A673 (cell line): ENCODE measurements at regions not wholly inside any gene's neighbourhood (a gene's known extent, or its start where the extent isn't known, plus 50 kb on each side); places are given as distances from the start of the nearest gene placed in this dataset.

Experiments
- CTCF ChIP-seq: fragments of 300-800, 200-600 bp; sonication (generic); conservative IDR thresholded peaks from 2 replicates; pipeline ENCODE4 v1.5.1; 2017; ENCODE audit warnings: low read depth, mild to moderate bottlenecking, antibody characterized with exemption, low read length, moderate library complexity, mixed read lengths
- EZH2 ChIP-seq: fragments of 200-600 bp; sonication (generic); IDR thresholded peaks from 2 replicates; pipeline ENCODE4 v1.6.1; 2017; ENCODE audit warnings: borderline replicate concordance, low read depth, mild to moderate bottlenecking, mixed read lengths, antibody characterized with exemption, low read length; ENCODE audit not compliant: poor library complexity, severe bottlenecking

- TF ChIP-seq CTCF = no peak
- TF ChIP-seq EZH2 = no peak
These were observed 849.1 kb upstream of the POU3F3 start for GRCh38 chr2:104004821-104005220.
